Dendritic cell treated with granulocyte-macrophage colony-stimulating factor and Interleukin-4, amounts not matched to agents 40 ng/mL and 50 ng/mL, for 4 days (primary cell): ENCODE measurements at regions not wholly inside any gene's neighbourhood (a gene's known extent, or its start where the extent isn't known, plus 50 kb on each side); places are given as distances from the start of the nearest gene placed in this dataset.
"Not testable (repeated sequence)": the region's sequence is repeated elsewhere in the genome, so short reads cannot be mapped to it uniquely, and the experiment has no call there.

Experiments
- H3K27ac Mint-ChIP-seq: one replicate; pipeline ENCODE4 v1.8.0; 2022; ENCODE audit warnings: mild to moderate bottlenecking, mixed read lengths
- H3K27me3 Mint-ChIP-seq: one replicate; pipeline ENCODE4 v1.8.0; 2022; ENCODE audit warnings: mild to moderate bottlenecking, mixed read lengths
- H3K36me3 Mint-ChIP-seq: one replicate; pipeline ENCODE4 v1.8.0; 2022; ENCODE audit warnings: low read depth, mixed read lengths
- H3K4me1 Mint-ChIP-seq: one replicate; pipeline ENCODE4 v1.8.0; 2022; ENCODE audit warnings: low read depth, mixed read lengths
- H3K4me3 Mint-ChIP-seq: one replicate; pipeline ENCODE4 v1.8.0; 2022; ENCODE audit warnings: mild to moderate bottlenecking, moderate library complexity, mixed read lengths
- H3K9me3 Mint-ChIP-seq: one replicate; pipeline ENCODE4 v1.8.0; 2022; ENCODE audit warnings: mixed read lengths
- intact Hi-C: fragments of 100-400 bp; cut with micrococcal nuclease; formaldehyde crosslinking; loops from one replicate; pipeline ENCODE4 v1.15.0; 2022

- H3K9me3 Mint-ChIP-seq, result no peaks in the 10 kb centered on the region
- no peaks in the 10 kb centered on the region for H3K4me1 Mint-ChIP-seq
- H3K27me3 Mint-ChIP-seq, result no peaks in the 10 kb centered on the region
- no peak overlapping the region for H3K27ac Mint-ChIP-seq
- no peaks in the 10 kb centered on the region for H3K36me3 Mint-ChIP-seq
- intact Hi-C loops, result no loop called here
- no peak overlapping the region for H3K4me3 Mint-ChIP-seq
These were observed 256.8 kb downstream of the PLOD2 start for GRCh38 chr3:145904138-145904537.

GRCh38 chr3:145906301-145906700 lies 254.7 kb downstream of the PLOD2 start:
- no peaks in the 10 kb centered on the region for H3K9me3 Mint-ChIP-seq
- no peaks in the 10 kb centered on the region for H3K4me1 Mint-ChIP-seq
- no peaks in the 10 kb centered on the region for H3K36me3 Mint-ChIP-seq
- no peak overlapping the region for H3K27ac Mint-ChIP-seq
- H3K4me3 Mint-ChIP-seq, result no peak overlapping the region
- no peaks in the 10 kb centered on the region for H3K27me3 Mint-ChIP-seq
- intact Hi-C loops, result no loop called here

GRCh38 chr3:145906755-145907154 lies 254.2 kb downstream of the PLOD2 start:
- Mint-ChIP-seq H3K27ac (no peak overlapping the region), H3K4me3 (no peak overlapping the region), H3K27me3 (no peaks in the 10 kb centered on the region), H3K36me3 (no peaks in the 10 kb centered on the region), H3K9me3 (no peaks in the 10 kb centered on the region), H3K4me1 (no peaks in the 10 kb centered on the region)
- intact Hi-C loops, result no loop called here

- no peaks in the 10 kb centered on the region for H3K27me3 Mint-ChIP-seq
These were observed 250.0 kb downstream of the PLOD2 start for GRCh38 chr3:145911016-145911415.

GRCh38 chr3:145915787-145916186 lies 245.2 kb downstream of the PLOD2 start:
- no peak overlapping the region for H3K27ac Mint-ChIP-seq
- intact Hi-C loops, result no loop called here
- H3K4me3 Mint-ChIP-seq, result no peak overlapping the region
- H3K27me3 Mint-ChIP-seq, result no peaks in the 10 kb centered on the region
- peaks cover 67% of the 10 kb centered on the region for H3K9me3 Mint-ChIP-seq
- H3K4me1 Mint-ChIP-seq, result no peaks in the 10 kb centered on the region
- no peaks in the 10 kb centered on the region for H3K36me3 Mint-ChIP-seq

More at GRCh38 chr3:145911016-145911415, 250.0 kb downstream of the PLOD2 start:
- Mint-ChIP-seq H3K9me3 (peaks cover 30% of the 10 kb centered on the region), H3K4me3 (no peak overlapping the region), H3K27ac (no peak overlapping the region), H3K4me1 (no peaks in the 10 kb centered on the region), H3K36me3 (no peaks in the 10 kb centered on the region)
- intact Hi-C loops, result no loop called here

- H3K27ac Mint-ChIP-seq, H3K27me3 Mint-ChIP-seq, H3K4me3 Mint-ChIP-seq, H3K4me1 Mint-ChIP-seq, intact Hi-C loops, H3K36me3 Mint-ChIP-seq: not testable (repeated sequence)
- peaks cover 38% of the 10 kb centered on the region for H3K9me3 Mint-ChIP-seq
These were observed 233.2 kb downstream of the PLOD2 start for GRCh38 chr3:145927736-145928135.

GRCh38 chr3:145936971-145937370 lies 224.0 kb downstream of the PLOD2 start:
- H3K27ac Mint-ChIP-seq, result no peak overlapping the region
- intact Hi-C loops, result no loop called here
- no peak overlapping the region for H3K4me3 Mint-ChIP-seq
- H3K9me3 Mint-ChIP-seq, result peaks cover 10% of the 10 kb centered on the region
- no peaks in the 10 kb centered on the region for H3K36me3 Mint-ChIP-seq
- no peaks in the 10 kb centered on the region for H3K4me1 Mint-ChIP-seq
- H3K27me3 Mint-ChIP-seq, result no peaks in the 10 kb centered on the region

- Mint-ChIP-seq H3K27ac (no peak overlapping the region), H3K36me3 (no peaks in the 10 kb centered on the region), H3K4me3 (no peak overlapping the region), H3K9me3 (peaks cover 10% of the 10 kb centered on the region), H3K27me3 (no peaks in the 10 kb centered on the region), H3K4me1 (no peaks in the 10 kb centered on the region)
- intact Hi-C loops, result no loop called here
These were observed 221.6 kb downstream of the PLOD2 start for GRCh38 chr3:145939431-145939830.

- Mint-ChIP-seq H3K9me3 (no peaks in the 10 kb centered on the region), H3K27me3 (no peaks in the 10 kb centered on the region), H3K4me3 (no peak overlapping the region), H3K36me3 (no peaks in the 10 kb centered on the region), H3K27ac (no peak overlapping the region), H3K4me1 (no peaks in the 10 kb centered on the region)
- intact Hi-C loops, result no loop called here
These were observed 218.9 kb downstream of the PLOD2 start for GRCh38 chr3:145942052-145942451.

- intact Hi-C loops, result no loop called here
- Mint-ChIP-seq H3K4me3 (no peak overlapping the region), H3K27ac (no peak overlapping the region)
These were observed 217.0 kb downstream of the PLOD2 start for GRCh38 chr3:145943952-145944351.

GRCh38 chr3:145951441-145951840 lies 209.5 kb downstream of the PLOD2 start:
- Mint-ChIP-seq H3K9me3 (no peaks in the 10 kb centered on the region), H3K27me3 (no peaks in the 10 kb centered on the region)
- intact Hi-C loops, result no loop called here

More at GRCh38 chr3:145943952-145944351, 217.0 kb downstream of the PLOD2 start:
- Mint-ChIP-seq H3K4me1 (no peaks in the 10 kb centered on the region), H3K36me3 (no peaks in the 10 kb centered on the region), H3K9me3 (no peaks in the 10 kb centered on the region), H3K27me3 (no peaks in the 10 kb centered on the region)

GRCh38 chr3:145952536-145952935 lies 208.4 kb downstream of the PLOD2 start:
- Mint-ChIP-seq H3K27ac (no peak overlapping the region), H3K4me1 (no peaks in the 10 kb centered on the region), H3K9me3 (no peaks in the 10 kb centered on the region), H3K36me3 (no peaks in the 10 kb centered on the region), H3K27me3 (no peaks in the 10 kb centered on the region), H3K4me3 (no peak overlapping the region)
- intact Hi-C loops, result no loop called here

More at GRCh38 chr3:145951441-145951840, 209.5 kb downstream of the PLOD2 start:
- H3K4me3 Mint-ChIP-seq, result no peak overlapping the region
- no peaks in the 10 kb centered on the region for H3K4me1 Mint-ChIP-seq
- H3K36me3 Mint-ChIP-seq, result no peaks in the 10 kb centered on the region
- no peak overlapping the region for H3K27ac Mint-ChIP-seq

- no peaks in the 10 kb centered on the region for H3K27me3 Mint-ChIP-seq
- H3K27ac Mint-ChIP-seq, result no peak overlapping the region
- intact Hi-C loops, result no loop called here
- no peaks in the 10 kb centered on the region for H3K4me1 Mint-ChIP-seq
- no peaks in the 10 kb centered on the region for H3K9me3 Mint-ChIP-seq
- H3K4me3 Mint-ChIP-seq, result no peak overlapping the region
- H3K36me3 Mint-ChIP-seq, result no peaks in the 10 kb centered on the region
These were observed 207.7 kb downstream of the PLOD2 start for GRCh38 chr3:145953316-145953715.

GRCh38 chr3:145959457-145960088 lies 201.4 kb downstream of the PLOD2 start:
- no peaks in the 10 kb centered on the region for H3K4me1 Mint-ChIP-seq
- no peaks in the 10 kb centered on the region for H3K36me3 Mint-ChIP-seq
- intact Hi-C loops, result no loop called here

GRCh38 chr3:145963111-145963510 lies 197.9 kb downstream of the PLOD2 start:
- no peaks in the 10 kb centered on the region for H3K4me1 Mint-ChIP-seq
- H3K27me3 Mint-ChIP-seq, result no peaks in the 10 kb centered on the region
- intact Hi-C loops, result no loop called here
- H3K4me3 Mint-ChIP-seq, result no peak overlapping the region
- H3K27ac Mint-ChIP-seq, result no peak overlapping the region
- no peaks in the 10 kb centered on the region for H3K36me3 Mint-ChIP-seq
- H3K9me3 Mint-ChIP-seq, result no peaks in the 10 kb centered on the region

More at GRCh38 chr3:145959457-145960088, 201.4 kb downstream of the PLOD2 start:
- Mint-ChIP-seq H3K4me3 (no peak overlapping the region), H3K9me3 (no peaks in the 10 kb centered on the region), H3K27ac (no peak overlapping the region), H3K27me3 (no peaks in the 10 kb centered on the region)
